Anterior cingulate cortex (tissue), 58 donors: ENCODE measurements at regions not wholly inside any gene's neighbourhood (a gene's known extent, or its start where the extent isn't known, plus 50 kb on each side); places are given as distances from the start of the nearest gene placed in this dataset.

ENCODE experiments used
- DNase-seq, 58 donors: peaks; one replicate each; lab custom pipeline; 2025; lab: John Stamatoyannopoulos, UW

DNA sequence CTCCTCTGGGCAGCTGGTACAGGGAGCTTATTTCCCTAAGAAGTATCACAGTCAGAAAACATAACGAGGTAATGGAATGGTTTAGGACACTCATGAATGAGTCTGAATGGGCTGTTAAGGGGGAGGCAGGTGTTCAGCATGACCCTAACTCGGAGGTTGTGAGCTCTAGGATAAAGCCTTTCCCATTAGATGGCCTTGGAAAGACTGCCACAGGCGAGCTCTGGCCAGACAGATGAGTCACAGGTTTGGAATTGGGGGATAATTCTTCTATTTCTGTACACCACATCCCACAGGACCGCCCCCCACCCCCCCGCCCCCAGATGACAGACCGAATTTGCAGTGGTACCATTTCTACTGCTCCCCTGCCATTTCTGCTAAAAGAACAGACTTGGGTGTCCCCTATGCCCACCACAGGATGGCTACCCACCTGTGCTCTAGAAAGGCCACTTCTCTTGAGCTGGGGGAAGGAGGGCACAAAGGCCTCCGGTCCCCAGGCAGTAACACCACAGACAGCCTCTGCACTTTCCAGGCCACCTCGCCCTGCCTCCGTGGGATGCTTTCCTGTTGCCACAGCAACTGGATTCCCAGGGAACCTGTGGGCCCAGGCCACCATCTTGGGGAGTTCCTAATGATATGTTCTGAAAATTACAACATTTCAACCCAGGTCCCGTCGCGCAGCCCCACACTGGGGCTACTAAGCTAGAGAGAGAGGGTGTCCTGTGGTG is 76.7 kb downstream of the TRIM29 start:
- no peak for DNase-seq

DNA sequence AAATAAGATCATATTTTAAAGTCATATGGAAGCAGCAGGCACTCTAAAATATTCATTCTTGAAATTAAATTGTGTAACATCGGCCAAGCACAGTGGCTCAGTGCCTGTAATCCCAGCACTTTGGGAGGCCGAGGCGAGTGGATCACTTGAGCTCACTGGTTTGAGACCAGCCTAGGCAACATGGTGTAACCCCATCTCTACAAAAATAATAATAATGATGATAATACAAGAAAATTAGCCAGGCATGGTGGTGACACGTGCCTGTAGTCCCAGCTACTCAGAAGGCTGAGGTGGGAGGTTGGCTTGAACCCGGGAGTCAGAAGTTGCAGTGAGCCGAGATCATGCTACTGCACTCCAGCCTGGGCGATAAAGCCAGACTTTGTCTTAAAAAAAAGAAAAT is 77.4 kb downstream of the TRIM29 start:
- DNase-seq, result no peak

DNA sequence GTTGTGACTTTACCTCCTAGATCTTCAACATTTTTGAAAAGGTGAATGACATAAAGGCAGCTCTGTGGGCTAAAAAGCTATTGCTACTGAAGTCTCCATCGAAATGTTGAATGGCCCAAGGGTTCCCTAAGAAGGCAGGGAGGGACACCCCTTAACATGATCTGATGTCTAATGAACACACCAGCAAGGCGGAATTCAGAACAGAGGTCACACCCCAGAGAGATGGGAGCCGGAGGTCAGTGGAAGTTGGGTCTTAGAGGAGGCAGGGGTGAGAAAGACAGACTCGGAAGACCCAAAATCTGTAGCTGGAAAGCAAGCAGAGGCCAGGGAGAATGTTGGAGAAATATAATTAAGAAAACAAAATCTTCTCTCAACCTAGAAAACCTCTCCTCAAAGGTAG is 79.0 kb downstream of the TRIM29 start:
- no peak for DNase-seq

DNA sequence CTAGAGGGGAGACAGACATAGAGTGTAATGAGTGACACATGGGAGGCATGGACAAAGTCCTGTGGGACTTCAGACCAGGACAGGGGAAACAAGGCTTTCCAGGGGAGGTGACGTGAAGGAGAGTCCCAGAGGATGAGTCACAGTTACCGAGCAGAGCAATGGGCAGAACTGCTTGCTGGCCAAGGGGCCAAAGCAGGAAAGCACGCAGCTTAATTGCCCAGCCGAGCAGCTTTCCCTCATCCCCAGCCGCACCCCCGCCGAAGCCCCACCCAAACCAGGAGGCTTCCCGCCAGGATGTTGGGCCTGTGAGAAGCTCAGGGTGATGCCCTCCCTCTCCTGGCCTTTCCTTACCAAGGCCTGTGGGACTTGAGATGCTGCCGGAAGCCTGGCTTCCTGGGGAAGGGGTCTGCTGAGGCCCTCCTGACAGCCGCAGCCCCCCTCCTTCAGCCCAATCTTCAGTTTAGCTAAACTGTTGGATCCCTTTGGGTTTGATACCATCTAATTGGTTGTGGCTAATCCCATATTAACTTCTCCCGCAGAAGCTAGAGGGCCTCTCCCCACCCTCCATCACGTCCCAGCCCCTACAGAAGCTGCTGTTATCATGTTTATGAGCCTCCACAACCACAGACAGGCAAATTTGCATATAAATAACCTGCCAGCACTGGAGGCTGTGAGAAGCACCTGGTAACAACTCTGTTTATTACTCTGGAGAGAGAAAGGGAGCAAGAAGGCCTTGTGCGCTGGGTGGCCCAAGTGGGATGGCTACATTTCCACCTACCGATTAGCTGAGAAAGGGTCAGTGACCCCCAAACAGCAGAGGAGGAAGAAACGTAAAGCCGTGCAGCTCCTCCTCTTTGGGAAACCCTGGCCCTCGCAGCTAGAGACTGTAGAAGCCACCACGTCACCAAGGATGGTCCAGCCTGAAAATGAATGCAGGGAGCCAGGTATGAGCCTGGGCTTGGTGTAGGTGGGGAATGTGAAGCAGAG is 80.0 kb downstream of the TRIM29 start:
- DNase-seq, result no peak

- DNase-seq, result no peak
Measured at GRCh38 chr11:120057028-120057330, 80.9 kb downstream of the TRIM29 start.

GRCh38 chr11:120056301-120057027 is 81.4 kb downstream of the TRIM29 start:
- DNase-seq, result peak in 1 of 58 donors; percentile 11

DNA sequence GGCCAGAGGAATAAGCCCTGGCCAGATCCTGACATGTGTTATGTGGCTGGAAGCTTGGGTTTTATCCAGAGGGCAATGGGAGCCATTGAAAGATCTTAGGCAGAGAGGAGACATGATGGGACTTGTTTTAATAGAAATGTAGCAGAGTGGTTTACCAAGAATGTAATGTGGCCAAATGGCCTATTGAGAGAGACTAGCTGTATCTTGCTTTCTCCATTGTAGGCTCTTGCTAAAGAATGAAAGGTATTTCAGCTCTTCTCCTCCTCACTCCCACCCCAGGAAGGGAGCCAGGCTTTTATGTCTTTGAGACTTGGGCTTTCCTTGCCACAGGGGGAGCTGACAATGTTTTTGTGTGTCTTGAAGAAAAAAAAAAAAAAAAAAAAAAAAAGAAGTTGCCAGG is 82.3 kb downstream of the TRIM29 start:
- no peak for DNase-seq

GRCh38 chr11:120054753-120055045 is 83.2 kb downstream of the TRIM29 start:
- no peak for DNase-seq

DNA sequence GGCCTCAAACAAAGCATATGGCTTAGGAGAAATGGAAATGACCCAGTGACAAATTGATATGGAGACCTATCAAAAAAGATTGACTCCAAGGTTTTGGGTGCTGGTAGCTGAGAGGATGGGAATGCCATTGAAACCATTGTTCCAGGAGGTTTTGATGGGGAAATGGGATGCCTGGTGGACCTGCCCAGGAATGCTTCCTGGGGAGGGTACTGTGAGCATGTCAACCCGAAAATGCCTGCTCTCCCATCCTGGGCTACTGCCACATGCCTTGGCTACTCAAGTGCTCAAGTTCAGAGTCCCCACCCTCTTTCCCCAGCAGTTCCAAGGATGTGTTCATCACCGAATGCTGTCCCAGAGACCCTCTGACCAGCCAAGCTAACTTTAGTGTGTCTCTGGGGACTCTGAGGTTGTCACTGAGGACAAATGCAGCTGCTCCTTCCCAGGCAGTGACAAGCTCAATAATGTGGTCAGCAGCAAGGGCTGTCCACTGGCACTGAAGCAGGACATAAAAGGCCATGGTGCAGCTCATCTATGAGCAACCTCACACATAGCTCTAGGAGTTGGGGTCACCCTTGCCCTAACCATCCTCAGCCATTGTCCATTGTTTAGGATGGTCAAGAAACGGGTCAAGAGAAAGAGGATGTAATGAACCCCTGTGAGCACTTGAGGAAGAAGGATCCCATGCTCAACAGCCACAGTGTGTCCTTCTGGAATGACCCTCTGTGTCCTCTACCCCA is 83.7 kb downstream of the TRIM29 start:
- no peak for DNase-seq

- DNase-seq, result no peak
Measured at GRCh38 chr11:120052196-120052775, 85.6 kb downstream of the TRIM29 start.

GRCh38 chr11:120044011-120044675 is 93.8 kb downstream of the TRIM29 start:
- DNase-seq, result no peak

DNA sequence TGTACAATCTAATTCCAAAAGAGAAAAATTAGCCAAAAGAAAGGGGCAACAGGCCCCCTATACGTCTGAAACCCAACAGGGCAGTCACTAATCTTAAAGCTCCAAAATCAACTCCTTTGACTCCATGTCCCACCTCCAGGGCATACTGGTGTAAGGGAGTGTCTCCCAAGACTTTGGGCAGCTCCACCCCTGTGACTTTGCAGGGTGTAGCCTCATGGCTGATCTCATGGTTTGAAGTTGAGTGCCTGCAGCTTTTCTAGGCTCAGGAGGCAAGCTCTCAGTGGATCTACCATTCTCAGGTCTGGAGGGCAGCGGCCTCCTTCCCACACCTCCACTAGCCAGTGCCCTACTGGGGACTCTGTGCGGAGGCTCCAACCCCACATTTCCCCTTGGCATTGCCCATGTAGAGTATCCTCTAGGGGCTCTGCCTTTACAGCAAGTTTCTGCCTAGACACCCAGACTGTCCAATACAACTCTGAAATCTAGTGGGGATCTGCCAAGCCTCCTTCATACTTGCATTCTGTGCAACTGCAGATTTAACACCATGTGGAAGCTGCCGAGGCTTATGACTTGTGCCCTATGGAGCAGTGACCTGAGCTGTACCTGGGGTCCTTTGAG is 94.5 kb downstream of the TRIM29 start:
- DNase-seq, result no peak

- DNase-seq, result no peak
Measured at GRCh38 chr11:120041625-120042024, 96.3 kb downstream of the TRIM29 start.

- DNase-seq, result no peak
Measured at GRCh38 chr11:120040151-120040840, 97.6 kb downstream of the TRIM29 start.

GRCh38 chr11:120039039-120039438 is 98.9 kb downstream of the TRIM29 start:
- DNase-seq, result no peak

- no peak for DNase-seq
Measured at GRCh38 chr11:120037111-120037510, 100.8 kb downstream of the TRIM29 start.

GRCh38 chr11:120035756-120036155 is 102.2 kb downstream of the TRIM29 start:
- DNase-seq, result no peak

DNA sequence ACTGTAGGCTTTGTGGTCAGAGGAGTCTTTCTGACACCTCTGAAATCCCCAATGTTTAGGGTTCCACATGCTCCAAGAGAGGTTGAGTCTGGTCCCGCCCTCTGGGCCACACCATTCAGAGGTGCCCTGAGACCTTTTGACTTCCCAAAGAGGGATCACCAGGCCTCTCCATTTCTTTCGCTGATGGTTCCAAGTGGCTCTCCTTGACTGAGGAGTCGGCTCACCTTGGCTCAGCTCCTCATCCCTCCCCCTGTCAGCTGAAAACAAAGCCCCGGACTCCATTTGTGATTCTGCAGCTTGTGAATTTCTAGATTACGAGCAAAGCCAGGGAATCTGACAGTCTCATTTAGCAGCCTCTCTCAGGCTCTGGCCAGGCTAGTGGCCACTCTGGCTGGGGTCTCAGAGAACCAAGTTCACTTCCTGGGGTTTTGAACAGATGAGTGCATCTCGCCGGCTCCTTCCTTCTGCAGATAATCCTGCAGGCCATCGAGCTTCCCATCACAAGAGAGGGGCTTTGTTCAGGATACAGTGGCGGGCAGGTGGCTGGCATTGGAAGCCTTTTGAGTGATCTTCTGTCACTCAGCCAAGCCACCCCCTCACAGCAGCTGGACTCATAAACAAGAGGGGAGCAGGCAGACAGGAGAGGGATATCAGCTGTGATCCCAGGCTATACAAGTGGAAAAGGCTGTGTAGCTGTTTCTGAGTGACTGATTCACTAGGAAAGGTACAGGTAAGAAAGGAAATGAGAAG is 102.9 kb downstream of the TRIM29 start:
- peak in 5 of 58 donors; percentile 14 to 24 (median 22) for DNase-seq
